ENCODE measurements at regions not wholly inside any gene's neighbourhood (a gene's known extent, or its start where the extent isn't known, plus 50 kb on each side); places are given as distances from the start of the nearest gene placed in this dataset.

GRCh38 chr13:53180684-53181083 lies 152.1 kb downstream of the OLFM4 start (continued):
- TF ChIP-seq BCL11A (IDR thresholded peaks at IDR 0.05; ENCODE audit: low read depth in 2 of 2, low read length in 2 of 2) (no peak), TAF1 (IDR thresholded peaks at IDR 0.05; ENCODE audit: low read depth, low read length) (no peak), USF2 (IDR thresholded peaks at IDR 0.05; ENCODE audit: low read length) (no peak), RBBP5 (IDR thresholded peaks at IDR 0.05; ENCODE audit: borderline replicate concordance, low read depth, low read length) (no peak), KDM4A (IDR thresholded peaks at IDR 0.05; ENCODE audit: low read depth, low read length, severe bottlenecking) (no peak), CBX8 (IDR thresholded peaks at IDR 0.05; ENCODE audit: borderline replicate concordance, low read depth, low read length) (no peak), EZH2 (IDR thresholded peaks at IDR 0.05; ENCODE audit: low read depth, low read length, severe bottlenecking) (no peak), SRF (IDR thresholded peaks at IDR 0.05; ENCODE audit: low read depth, low read length) (no peak), TBP (IDR thresholded peaks at IDR 0.05; ENCODE audit: low read depth, low read length) (no peak), CHD1 (IDR thresholded peaks at IDR 0.05; ENCODE audit: low read depth, low read length) (no peak), ATF3 (IDR thresholded peaks at IDR 0.05; ENCODE audit: insufficient read depth, low read depth, low read length) (no peak), FOSL1 (IDR thresholded peaks at IDR 0.05; ENCODE audit: insufficient read depth, low read depth, low read length) (no peak), SIX5 (IDR thresholded peaks at IDR 0.05; ENCODE audit: low read depth, low read length) (no peak), EGR1 (IDR thresholded peaks at IDR 0.05; ENCODE audit: borderline replicate concordance, low read depth, low read length) (no peak), SIN3A (conservative IDR thresholded peaks at IDR 0.05 in 1 of 2, IDR thresholded peaks at IDR 0.05 in 1 of 2; ENCODE audit: low read depth in 1 of 2, low read length in 2 of 2) (no peak)
